Calu3 (cell line): ENCODE measurements at regions not wholly inside any gene's neighbourhood (a gene's known extent, or its start where the extent isn't known, plus 50 kb on each side); places are given as distances from the start of the nearest gene placed in this dataset.
"Not testable (repeated sequence)": the region's sequence is repeated elsewhere in the genome, so short reads cannot be mapped to it uniquely, and the experiment has no call there.

Experiments
- BruUV-seq: library from RNA; stranded (reverse); fragments of 400-500 nt; replicated peaks from 2 replicates; lab custom pipeline; 2021; lab: Mats Ljungman, UMichigan
- CTCF ChIA-PET: fragments of 300-600 bp; sonication (Branson Sonifier 250); formaldehyde crosslinking; loops from one replicate; lab custom pipeline; 2022; ENCODE audit warnings: antibody characterized with exemption; lab: Charles Lee
- DNase-seq: peaks from one replicate; pipeline ENCODE4 v3.0.0; 2022
- H3K27ac Mint-ChIP-seq: one replicate; pipeline ENCODE4 v1.8.0; 2022; ENCODE audit warnings: mixed read lengths; ENCODE audit not compliant: unreplicated experiment
- H3K27me3 Mint-ChIP-seq: one replicate; pipeline ENCODE4 v1.8.0; 2022; ENCODE audit warnings: mixed read lengths; ENCODE audit not compliant: unreplicated experiment
- H3K36me3 Mint-ChIP-seq: one replicate; pipeline ENCODE4 v1.8.0; 2022; ENCODE audit warnings: mild to moderate bottlenecking, moderate library complexity, mixed read lengths; ENCODE audit not compliant: insufficient read depth, unreplicated experiment
- H3K4me1 Mint-ChIP-seq: one replicate; pipeline ENCODE4 v1.8.0; 2022; ENCODE audit warnings: mild to moderate bottlenecking, low read depth, mixed read lengths; ENCODE audit not compliant: unreplicated experiment
- H3K4me3 Mint-ChIP-seq: one replicate; pipeline ENCODE4 v1.8.0; 2022; ENCODE audit warnings: mild to moderate bottlenecking, low read depth, moderate library complexity, mixed read lengths; ENCODE audit not compliant: unreplicated experiment
- H3K9me3 Mint-ChIP-seq: one replicate; pipeline ENCODE4 v1.8.0; 2022; ENCODE audit warnings: low read depth, mixed read lengths; ENCODE audit not compliant: unreplicated experiment
- intact Hi-C: fragments of 100-400 bp; cut with micrococcal nuclease; formaldehyde crosslinking; loops from one replicate; pipeline ENCODE4 v1.10.0; 2022; ENCODE audit not compliant: unreplicated experiment
- TF ChIP-seq, protein P1 (sequence below): fragments of 200-600 bp; IDR thresholded peaks from one replicate; pipeline ENCODE4 v1.8.0; 2022; ENCODE audit warnings: antibody characterized with exemption; ENCODE audit not compliant: unreplicated experiment

- Mint-ChIP-seq H3K27ac (no peak overlapping the region), H3K36me3 (no peaks in the 10 kb centered on the region), H3K27me3 (no peaks in the 10 kb centered on the region), H3K9me3 (peaks cover 19% of the 10 kb centered on the region), H3K4me3 (no peak overlapping the region), H3K4me1 (no peaks in the 10 kb centered on the region)
- no peak for DNase-seq
- TF ChIP-seq, protein P1, sequence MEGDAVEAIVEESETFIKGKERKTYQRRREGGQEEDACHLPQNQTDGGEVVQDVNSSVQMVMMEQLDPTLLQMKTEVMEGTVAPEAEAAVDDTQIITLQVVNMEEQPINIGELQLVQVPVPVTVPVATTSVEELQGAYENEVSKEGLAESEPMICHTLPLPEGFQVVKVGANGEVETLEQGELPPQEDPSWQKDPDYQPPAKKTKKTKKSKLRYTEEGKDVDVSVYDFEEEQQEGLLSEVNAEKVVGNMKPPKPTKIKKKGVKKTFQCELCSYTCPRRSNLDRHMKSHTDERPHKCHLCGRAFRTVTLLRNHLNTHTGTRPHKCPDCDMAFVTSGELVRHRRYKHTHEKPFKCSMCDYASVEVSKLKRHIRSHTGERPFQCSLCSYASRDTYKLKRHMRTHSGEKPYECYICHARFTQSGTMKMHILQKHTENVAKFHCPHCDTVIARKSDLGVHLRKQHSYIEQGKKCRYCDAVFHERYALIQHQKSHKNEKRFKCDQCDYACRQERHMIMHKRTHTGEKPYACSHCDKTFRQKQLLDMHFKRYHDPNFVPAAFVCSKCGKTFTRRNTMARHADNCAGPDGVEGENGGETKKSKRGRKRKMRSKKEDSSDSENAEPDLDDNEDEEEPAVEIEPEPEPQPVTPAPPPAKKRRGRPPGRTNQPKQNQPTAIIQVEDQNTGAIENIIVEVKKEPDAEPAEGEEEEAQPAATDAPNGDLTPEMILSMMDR, result no peak
- CTCF ChIA-PET, result no interaction called here
- intact Hi-C loops, result no loop called here
- BruUV-seq, result no TSS peak
Observed at GRCh38 chr13:53447863-53448262, 419.2 kb downstream of the OLFM4 start.

- H3K4me1 Mint-ChIP-seq, H3K27ac Mint-ChIP-seq, H3K4me3 Mint-ChIP-seq, H3K27me3 Mint-ChIP-seq, DNase-seq, intact Hi-C loops, CTCF ChIA-PET, H3K36me3 Mint-ChIP-seq, BruUV-seq: not testable (repeated sequence)
- peaks cover 21% of the 10 kb centered on the region for H3K9me3 Mint-ChIP-seq
Observed at GRCh38 chr13:53452263-53452808, 423.7 kb downstream of the OLFM4 start.

GRCh38 chr13:53460796-53461195, 432.2 kb downstream of the OLFM4 start:
- Mint-ChIP-seq H3K27ac (no peak overlapping the region), H3K4me3 (no peak overlapping the region), H3K27me3 (no peaks in the 10 kb centered on the region), H3K4me1 (no peaks in the 10 kb centered on the region), H3K36me3 (no peaks in the 10 kb centered on the region), H3K9me3 (peaks cover 21% of the 10 kb centered on the region)
- BruUV-seq, result no TSS peak
- TF ChIP-seq, protein P1, result no peak
- CTCF ChIA-PET, result no interaction called here
- DNase-seq, result no peak
- intact Hi-C loops, result no loop called here

- CTCF ChIA-PET, result no interaction called here
- no peaks in the 10 kb centered on the region for H3K4me1 Mint-ChIP-seq
- H3K36me3 Mint-ChIP-seq, result no peaks in the 10 kb centered on the region
- BruUV-seq, result no TSS peak
- H3K4me3 Mint-ChIP-seq, result no peak overlapping the region
- TF ChIP-seq, protein P1, result no peak
- no peaks in the 10 kb centered on the region for H3K27me3 Mint-ChIP-seq
- no peak overlapping the region for H3K27ac Mint-ChIP-seq
- H3K9me3 Mint-ChIP-seq, result peaks cover 16% of the 10 kb centered on the region
- DNase-seq, result no peak
- intact Hi-C loops, result no loop called here
Observed at GRCh38 chr13:53463106-53463505, 434.5 kb downstream of the OLFM4 start.

DNA sequence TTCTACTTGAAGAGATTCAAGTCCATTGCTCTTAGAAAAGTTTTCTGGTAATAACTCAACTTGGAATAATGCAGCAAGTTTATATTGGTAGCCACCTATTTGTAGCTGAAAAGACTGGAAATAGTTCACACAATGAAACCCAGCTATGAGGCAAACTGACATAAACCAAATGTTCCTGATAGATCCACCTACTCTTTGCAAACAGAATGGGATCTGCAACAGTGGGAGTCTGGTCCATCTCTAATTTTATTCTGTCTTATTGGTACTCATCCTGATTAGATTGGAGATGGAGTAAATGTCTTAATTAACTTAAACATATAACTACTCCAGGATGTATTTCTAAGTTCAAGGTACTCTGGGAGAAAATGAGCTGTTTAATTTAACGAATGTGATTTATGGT, 438.0 kb downstream of the OLFM4 start:
- H3K27ac Mint-ChIP-seq, result no peak overlapping the region
- H3K27me3 Mint-ChIP-seq, result no peaks in the 10 kb centered on the region

More for the DNA sequence above, 438.0 kb downstream of the OLFM4 start:
- CTCF ChIA-PET, result no interaction called here
- Mint-ChIP-seq H3K4me1 (no peaks in the 10 kb centered on the region), H3K4me3 (no peak overlapping the region), H3K9me3 (peaks cover 13% of the 10 kb centered on the region), H3K36me3 (no peaks in the 10 kb centered on the region)
- TF ChIP-seq, protein P1, result no peak
- DNase-seq, result no peak
- intact Hi-C loops, result no loop called here
- BruUV-seq, result no TSS peak
